HG02870 (cell line): ENCODE measurements at regions not wholly inside any gene's neighbourhood (a gene's known extent, or its start where the extent isn't known, plus 50 kb on each side); places are given as distances from the start of the nearest gene placed in this dataset.
"Not testable (repeated sequence)": the region's sequence is repeated elsewhere in the genome, so short reads cannot be mapped to it uniquely, and the experiment has no call there.

Experiments
- ATAC-seq: cut with Tn5 transposase; IDR thresholded peaks from one replicate; pipeline ENCODE4 v1.9.1; 2021; ENCODE audit warnings: mild to moderate bottlenecking, moderate library complexity; ENCODE audit not compliant: unreplicated experiment

DNA sequence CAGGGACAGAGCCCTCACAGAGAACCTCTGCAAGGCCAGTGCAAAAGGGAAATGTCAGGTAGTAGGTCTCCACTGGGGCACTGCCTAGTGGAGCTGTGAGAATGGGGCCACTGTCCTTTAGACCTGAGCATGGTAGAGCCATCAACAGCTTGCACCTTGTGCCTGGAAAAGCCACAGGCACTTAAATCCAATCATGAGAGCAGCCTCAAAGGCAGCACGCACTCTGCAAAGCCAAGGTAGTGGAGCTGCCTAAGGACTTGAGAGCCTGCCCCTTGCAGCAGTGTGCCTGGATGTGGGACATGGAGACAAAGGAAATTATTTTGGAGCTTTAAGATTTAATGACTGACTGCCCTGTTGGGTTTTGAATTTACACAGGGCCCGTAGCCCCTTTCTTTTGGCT lies 918.5 kb upstream of the POT1 start:
- no peak for ATAC-seq

DNA sequence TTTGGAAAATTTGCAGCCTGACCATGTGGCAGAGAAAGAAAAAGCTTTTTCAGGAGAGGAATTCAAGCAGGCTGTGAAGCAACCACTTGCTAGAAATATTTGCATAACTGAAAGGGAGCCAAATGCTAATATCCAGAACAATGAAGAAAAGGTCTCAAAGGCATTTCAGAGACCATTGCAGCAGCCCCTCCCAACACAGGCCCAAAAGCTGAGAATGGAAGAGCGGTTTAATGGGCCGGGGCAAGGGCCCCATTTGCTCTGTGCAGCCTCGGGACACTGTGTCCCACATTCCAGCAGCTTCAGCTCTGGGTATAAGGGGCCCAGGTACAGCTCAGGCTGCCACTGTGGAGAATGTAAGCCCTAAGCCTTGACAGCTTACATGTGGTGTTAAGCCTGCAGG lies 918.1 kb upstream of the POT1 start:
- ATAC-seq = no peak

DNA sequence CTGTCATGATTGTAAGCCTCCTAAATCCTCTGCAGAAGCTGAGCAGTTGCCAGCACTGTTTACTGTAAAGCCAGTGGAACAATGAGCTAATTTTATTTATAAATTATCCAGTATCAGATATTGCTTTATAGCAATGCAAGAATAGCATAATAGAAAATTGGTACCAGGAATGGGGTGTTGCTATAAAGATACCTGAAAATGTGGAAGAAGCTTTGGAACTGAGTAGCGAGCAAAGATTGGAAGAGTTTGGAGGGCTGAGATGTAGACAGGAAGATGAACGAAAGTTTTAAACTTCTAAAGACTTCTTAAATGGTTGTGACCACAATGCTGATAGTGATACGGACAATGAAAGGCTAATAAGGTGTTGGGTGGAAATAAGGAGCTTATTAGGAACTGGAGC lies 917.4 kb upstream of the POT1 start:
- no peak for ATAC-seq

DNA sequence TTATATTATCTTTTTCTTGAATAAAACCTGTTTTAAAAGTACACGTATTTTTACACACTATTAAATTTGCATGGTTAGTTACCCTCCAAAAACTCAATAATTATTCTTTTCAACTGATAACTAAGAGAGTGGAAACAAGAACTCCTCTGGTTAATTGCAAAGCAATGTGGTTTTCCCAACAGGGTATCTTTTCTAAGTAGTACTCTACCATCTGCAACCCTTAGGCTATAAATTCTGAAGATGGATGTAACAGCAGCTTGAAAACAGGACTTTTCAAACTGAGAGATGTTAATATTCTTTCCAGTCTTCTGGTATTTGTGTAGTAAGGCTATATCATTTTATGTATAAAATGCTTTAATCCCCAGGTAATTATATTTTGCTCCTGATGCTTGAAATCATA lies 916.1 kb upstream of the POT1 start:
- no peak for ATAC-seq

DNA sequence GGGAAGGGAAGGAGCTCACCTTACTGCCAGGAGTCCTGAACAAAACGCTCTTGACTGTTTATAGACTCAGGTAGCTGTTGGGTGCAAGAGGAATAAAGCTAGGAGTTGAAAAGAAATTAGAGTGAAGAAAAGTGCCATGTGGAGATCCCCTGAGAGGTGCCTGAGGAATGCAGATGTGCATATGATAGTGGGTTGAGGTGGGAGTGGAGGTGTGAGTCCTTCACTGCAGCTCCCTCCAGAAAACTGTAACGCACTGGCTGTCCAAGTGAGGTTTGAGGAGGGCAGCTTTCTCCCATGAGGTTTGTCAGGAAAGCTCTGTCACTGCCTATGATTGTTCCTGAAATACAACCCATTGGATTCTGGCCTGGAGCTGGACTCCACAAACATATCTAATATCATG lies 904.8 kb upstream of the POT1 start:
- no peak for ATAC-seq

DNA sequence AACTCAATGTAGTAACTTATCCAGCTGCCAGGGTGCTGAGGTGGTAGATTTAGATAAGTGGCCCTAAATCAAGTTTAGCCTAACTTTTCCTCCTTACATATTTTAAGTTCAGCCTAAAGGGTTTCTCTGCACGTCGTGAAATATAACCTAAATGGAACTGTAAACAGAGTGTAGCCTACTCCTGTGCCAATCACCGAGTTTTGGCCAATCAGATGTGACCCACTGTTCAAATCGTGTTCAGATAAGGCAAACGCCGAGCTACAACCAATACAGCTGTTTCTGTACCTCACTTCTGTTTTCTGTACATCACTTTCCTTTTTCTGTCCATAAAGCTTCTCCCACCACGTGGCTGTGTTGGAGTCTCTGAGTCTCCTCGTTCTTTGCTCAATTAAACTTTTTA lies 904.2 kb upstream of the POT1 start:
- ATAC-seq = no peak

DNA sequence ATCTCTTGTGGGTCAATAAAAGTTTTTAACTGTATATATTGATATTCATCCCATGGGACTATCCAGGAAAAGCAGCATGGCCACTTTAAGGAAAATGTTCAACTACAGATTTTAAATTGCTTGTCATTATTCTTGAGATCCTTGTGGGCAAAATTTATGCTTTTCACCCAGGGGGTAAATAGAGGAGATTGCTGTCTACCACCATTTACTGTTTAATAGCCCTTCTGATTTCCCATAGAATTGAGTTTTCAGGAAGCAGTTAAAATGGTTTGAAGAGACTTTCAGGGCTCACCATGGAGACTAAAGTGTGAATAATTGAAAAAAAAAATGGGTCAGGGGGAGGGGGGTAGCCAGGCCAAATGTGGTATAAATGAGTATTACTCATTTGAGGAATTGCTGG lies 901.1 kb upstream of the POT1 start:
- no peak for ATAC-seq

DNA sequence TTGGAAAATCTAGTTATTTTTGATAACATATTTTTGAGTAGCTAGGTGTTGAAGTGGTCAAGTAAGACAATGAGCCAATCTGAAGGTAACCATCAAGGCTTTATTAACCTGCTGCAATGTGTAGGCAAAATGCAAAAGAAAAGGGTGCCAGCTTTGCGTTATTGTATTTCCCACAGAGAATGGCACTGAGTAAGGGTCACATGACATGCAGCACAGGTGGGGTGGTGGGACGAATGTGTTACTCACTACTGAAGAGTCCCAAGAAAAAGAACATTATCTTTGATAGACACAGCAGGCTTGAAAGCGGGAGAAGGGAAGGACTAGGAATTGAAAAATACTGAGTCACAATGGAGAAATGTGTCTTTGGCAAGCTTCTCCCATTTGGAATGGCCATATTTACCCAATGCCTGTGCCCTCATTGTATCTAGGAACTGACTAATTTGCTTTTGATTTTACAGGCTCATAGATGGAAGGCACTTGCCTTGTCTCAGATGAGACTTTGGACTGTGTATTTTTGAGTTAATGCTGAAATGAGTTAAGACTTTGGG lies 898.6 kb upstream of the POT1 start:
- ATAC-seq = no peak

DNA sequence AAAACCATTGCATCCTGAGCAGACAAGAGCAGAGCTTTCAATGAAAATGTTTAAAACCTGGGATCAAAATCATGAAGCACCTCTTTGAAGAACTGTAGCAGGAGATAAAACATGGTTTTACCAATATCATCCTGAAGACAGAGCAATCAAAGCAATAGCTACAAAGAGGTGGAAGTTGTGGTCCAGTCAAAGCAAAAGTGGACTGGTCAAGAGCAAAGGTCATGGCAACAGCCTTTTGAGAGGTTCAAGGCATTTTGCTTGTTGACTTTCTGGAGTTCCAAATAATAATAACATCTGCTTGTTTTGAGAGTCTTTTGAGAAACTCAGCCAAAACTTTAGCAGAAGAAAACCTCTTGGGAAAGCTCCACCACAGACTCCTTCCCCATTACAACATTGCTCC lies 893.9 kb upstream of the POT1 start:
- ATAC-seq = no peak

DNA sequence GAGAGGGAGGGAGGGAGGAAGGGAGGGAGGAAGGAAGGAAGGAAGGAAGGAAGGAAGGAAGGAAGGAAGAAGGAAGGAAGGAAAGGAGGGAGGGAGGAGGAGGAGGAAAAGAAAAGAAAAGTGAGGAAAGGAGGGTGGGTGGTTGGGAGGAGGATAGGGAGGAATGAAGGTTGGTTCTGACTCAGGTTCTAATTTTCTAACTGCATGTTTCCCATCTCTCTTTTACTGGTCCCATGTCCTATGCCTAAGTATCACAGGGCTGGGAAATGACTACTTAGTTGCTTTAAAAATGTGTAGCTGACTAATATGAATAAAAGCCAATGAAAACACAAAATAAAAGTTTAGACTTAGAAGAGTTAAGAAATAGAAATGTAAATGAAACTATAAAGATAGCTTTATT lies 890.9 kb upstream of the POT1 start:
- no peak for ATAC-seq

DNA sequence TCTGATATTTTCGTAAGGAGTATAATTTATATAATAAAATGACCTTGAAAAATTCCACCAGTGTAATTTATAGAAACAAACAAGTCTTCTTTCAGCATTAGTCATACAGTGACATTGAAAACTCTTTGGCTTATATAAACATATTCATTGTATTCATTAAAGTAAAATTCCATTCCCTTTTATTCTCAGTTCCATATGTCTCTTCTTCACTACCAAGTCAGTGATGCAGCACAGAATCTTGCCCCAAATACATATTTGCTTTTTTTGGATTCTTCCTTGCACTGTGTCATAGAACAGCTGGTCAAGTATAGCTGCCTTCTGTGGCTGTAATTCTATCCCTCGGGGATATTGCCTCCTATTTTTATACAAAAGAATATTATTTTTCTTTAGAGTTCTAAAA lies 884.5 kb upstream of the POT1 start:
- ATAC-seq = no peak

DNA sequence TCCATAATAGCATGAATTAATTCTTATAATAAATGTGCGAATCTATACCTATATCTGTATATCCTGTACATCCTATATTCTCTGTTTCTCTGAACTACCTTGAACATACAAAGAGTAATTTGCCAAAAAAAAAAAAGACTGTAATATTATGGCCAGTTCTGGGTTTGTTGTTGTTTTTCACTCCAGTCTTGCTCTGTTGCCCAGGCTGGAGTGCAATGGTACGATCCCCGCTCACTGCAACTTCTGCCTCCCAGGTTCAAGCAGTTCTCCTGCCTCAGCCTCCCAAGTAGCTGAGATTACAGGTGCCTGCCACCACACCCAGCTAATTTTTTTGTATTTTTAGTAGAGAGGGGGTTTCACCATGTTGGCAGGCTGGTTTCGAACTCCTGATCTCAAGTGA lies 876.9 kb upstream of the POT1 start:
- ATAC-seq = not testable (repeated sequence)

DNA sequence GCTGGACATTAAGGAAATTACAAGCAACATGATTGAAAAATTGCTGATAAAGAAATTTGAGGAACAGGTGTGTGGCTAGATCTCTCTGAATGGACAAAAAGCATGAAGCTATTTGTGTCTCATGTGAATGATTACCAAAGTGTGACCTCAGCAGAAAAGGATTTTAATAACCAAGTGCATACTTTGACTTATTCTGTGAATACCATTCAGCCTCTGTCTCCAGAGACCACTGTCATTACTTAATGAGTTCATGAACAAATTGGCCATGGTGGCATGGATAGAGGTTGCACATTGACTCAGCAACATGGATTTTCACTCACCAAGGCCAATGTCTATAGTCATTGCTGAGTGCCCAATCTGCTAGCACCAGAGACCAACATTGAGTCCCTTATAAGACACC lies 874.6 kb upstream of the POT1 start:
- ATAC-seq = no peak

DNA sequence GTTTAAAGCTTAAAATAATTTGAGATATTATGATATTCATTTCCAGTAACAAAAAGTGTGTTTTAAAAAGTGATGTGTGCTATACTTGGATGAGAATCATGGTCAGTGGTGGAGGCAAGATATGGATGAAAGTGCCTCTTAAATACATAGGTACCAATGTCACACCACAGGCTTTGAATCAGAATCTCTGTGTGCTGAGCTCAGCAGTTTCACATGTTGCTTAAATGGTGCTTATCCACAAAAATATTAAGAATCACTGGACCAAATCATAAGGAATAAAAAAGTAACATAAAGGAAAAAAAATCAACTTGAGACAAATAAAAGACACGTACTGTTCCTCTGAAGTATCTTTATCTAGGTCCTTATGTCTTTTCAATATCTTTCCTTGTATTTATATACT lies 850.5 kb upstream of the POT1 start:
- no peak for ATAC-seq

DNA sequence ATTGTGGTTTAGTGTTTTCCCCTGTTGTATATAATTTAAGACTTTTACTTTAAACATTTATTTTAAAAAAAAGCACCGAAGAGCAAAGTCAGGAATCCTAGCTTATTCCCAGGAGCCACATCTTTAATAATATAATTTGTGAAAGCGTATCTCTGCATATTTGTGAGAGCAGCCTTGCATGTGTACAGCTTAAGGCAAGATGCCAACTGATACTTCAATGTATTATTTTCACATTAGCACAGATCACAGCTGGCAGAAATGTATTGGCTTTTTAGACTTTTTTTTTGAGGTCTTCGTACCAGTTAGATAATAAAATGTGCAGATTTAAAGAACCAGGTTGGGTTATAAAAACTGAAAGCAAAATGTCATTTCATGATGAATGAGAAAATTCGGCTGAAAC lies 845.7 kb upstream of the POT1 start:
- ATAC-seq = no peak

DNA sequence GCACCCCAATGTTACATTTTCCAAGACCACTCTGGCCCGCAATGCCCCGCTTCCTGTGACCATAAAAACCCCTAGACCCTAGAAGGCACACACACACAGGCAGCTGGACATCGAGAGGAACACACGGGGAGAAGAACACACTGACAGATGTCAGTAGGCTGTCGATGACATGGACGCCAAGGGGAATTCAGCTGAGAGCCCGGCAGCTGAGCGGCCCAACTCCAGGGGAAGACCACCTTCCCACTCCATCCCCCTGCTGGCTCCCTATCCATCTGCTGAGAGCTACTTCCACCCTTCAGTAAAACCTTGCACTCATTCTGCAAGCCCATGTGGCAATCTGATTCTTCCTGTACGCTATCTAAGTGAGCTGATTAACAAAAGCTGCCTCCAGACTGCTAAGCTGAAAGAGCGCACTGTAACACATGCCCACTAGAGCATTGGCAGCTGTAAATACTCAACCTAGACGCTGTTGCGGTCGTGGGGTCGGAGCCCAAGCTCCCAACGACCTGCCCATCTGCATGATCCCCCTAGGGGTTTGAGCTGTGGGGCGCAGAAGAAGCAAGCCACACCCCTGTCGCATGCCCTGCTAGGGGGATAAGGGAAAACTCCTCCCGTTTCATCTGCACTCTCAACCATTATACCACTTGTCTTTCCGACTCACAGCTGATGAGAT lies 843.6 kb upstream of the POT1 start:
- ATAC-seq = no peak

DNA sequence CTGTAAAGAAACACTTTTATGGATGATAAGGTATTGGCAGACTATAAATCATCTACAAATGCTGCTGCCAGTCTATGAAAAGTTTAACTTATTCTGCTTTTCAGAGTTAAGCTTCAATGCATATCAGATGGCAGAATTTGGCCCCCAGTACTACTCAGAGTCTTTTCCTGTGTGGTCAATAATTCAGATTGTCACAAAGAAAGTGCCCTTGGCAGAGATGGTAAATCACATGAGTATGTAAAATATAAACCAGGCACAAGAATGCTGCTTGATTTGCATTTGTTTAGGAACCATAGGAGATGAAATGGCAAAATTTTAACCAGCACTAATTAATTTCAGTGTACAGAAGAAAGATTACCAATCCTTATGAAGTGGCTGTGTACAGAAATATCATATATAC lies 818.3 kb upstream of the POT1 start:
- no peak for ATAC-seq

DNA sequence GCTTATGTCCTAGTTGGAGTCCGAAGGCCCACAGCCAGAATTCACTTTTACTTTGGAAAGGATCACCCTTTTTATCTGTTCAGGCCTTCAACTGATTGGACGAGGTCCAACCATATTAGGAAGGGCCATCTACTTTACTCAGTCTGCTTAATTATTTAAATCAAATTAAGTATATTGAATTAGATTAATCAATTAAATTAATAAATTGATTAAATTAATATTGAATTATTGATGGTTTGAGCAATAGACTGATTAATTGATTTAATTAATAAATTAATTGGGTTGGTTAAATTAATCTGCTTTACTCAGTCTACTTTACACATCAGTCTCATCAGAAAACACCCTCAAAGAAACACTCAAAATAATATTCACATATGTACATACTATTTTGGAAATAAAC lies 816.9 kb upstream of the POT1 start:
- no peak for ATAC-seq

DNA sequence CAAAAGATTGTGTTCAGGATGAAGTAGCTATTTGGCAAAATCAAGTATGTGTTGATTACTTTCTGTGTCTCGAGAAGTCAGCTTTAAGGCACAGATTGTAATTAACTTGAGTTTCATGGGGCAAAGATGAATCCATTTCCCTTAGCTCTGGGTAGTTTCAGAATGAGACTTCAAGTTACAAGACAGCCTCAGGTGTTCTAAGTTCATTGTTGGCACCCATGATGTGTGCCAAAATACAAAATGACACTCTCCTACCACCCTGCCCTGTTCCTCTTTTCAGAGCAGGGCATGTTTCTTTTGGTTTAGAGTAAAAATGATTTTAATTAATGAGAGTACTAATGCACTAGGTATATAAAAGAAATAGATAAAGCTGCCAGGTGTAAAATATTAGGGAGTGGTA lies 797.6 kb upstream of the POT1 start:
- ATAC-seq = no peak

DNA sequence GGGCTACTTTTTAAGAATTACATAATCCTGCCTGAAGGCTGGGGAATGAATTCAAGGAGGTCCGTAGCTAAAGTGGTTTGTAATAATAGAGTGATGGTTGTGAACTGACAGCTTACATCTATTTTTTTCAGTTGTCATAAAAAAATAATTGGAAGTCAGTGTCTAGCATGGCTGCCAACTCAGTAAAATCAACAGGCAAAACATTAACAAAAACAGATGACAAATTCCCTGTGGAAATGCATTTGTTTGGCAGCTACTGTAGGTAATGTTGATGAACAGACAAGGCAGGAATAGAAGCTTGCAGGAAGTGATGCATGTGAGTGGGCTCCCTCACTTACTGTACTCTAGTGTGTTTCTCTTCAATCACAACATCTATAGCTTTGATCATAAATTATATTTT lies 766.0 kb upstream of the POT1 start:
- ATAC-seq = no peak

DNA sequence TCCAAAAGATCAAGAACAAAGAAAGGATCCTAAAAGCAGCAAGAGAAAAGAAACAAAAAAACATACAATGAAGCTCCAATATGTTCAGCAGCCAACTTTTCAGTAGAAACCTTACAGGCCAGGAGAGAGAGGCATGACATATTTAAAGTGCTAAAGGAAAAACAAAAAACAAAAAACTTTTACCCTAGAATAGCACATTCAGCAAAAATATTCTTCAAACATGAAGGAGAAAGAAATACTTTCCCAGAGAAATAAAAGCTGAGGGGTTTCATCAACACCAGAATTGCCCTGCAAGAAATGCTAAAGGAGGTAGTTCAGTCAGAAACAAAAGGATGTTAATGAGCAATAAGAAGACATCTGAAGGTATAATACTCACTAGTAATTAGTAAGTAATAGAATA lies 753.5 kb upstream of the POT1 start:
- no peak for ATAC-seq

DNA sequence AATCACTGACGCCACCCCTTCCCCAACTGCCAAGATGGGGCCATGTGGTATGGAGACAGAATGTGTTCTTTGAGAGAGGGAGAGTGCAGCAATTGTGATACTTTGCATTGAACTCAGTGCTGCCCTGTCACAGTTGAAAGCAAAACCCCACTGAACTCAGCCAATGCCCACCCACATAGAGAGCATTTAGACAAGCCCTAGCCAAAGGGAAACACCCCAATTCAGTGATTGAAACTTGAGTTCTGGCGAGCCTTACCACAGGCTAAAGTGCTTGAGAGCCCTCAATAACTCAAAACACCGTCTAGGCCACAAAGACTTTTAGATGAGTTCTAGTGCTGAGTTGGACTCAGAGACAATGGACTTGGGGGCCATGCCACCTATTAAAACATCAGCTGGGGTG lies 751.9 kb upstream of the POT1 start:
- peak; percentile 63 for ATAC-seq

DNA sequence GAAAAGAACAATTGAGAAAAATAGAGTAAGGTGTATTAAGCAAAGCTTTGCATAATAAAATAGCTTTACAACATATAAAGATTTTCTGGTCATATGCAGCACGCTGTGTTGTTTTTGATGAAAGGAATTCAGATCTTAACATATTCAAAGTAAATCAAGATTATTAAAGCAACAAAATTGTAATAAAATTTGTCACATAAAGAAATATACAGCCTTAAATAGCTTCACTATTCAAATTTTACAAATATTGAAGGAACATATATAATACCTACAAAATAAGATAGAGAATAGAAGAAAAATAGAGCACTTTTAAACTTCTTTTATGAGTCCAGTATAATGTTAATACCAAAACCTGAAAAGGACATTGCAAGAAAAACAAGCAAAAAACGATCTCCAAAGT lies 749.1 kb upstream of the POT1 start:
- ATAC-seq = no peak
